ENCODE measurements at regions not wholly inside any gene's neighbourhood (a gene's known extent, or its start where the extent isn't known, plus 50 kb on each side); places are given as distances from the start of the nearest gene placed in this dataset.
A peak's percentile ranks its signal among the peaks of the same experiment; 100 is the strongest.

DNA sequence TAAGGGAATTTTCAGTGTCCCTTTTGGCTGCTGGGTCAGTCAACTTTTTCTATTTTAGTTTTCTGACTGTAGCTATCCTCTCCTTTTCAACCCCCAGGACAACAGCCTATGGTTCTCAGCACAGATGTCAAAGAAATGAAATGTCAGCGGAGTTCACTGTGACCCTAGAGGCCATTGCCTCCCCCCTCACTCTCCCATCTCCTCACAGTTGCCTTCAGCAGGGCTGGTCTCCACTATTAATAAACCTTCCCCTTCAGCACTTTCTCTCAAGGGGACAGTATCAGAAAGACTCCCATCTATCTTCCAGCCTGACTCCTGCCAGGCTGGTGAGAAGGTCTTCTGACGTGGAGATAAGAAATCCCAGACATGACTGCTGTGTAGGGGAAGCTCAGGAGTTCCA, 137.1 kb upstream of the WSCD2 start:
- no peaks in the 10 kb centered on the region for H3K9me3 Mint-ChIP-seq (ENCODE audit: insufficient read depth)
- POLR2A ChIA-PET, result no interaction called here
- no peak overlapping the region for H3K4me3 Mint-ChIP-seq
- H2AFZ ChIP-seq (ENCODE audit: insufficient read depth, low read depth, low read length, poor library complexity, severe bottlenecking), result no peak overlapping the region
- no peaks in the 10 kb centered on the region for H3K36me3 ChIP-seq (replicated peaks in 1 of 2; ENCODE audit: control extremely low read depth in 1 of 2, control insufficient read depth in 1 of 2, extremely low read depth in 1 of 2, insufficient read depth in 2 of 2, low read length in 1 of 2)
- TF ChIP-seq, protein P1, sequence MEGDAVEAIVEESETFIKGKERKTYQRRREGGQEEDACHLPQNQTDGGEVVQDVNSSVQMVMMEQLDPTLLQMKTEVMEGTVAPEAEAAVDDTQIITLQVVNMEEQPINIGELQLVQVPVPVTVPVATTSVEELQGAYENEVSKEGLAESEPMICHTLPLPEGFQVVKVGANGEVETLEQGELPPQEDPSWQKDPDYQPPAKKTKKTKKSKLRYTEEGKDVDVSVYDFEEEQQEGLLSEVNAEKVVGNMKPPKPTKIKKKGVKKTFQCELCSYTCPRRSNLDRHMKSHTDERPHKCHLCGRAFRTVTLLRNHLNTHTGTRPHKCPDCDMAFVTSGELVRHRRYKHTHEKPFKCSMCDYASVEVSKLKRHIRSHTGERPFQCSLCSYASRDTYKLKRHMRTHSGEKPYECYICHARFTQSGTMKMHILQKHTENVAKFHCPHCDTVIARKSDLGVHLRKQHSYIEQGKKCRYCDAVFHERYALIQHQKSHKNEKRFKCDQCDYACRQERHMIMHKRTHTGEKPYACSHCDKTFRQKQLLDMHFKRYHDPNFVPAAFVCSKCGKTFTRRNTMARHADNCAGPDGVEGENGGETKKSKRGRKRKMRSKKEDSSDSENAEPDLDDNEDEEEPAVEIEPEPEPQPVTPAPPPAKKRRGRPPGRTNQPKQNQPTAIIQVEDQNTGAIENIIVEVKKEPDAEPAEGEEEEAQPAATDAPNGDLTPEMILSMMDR (IDR thresholded peaks at IDR 0.05), result no peak
- no peak for TF ChIP-seq EZH2 (IDR thresholded peaks at IDR 0.05; ENCODE audit: borderline replicate concordance, insufficient read depth, low read depth, low read length, poor library complexity, severe bottlenecking)
- H4K20me1 ChIP-seq (ENCODE audit: control insufficient read depth, insufficient read depth, low read length, poor library complexity, severe bottlenecking), result no peaks in the 10 kb centered on the region
- H3K9me3 ChIP-seq (ENCODE audit: control extremely low read depth in 1 of 3, control insufficient read depth in 2 of 3, insufficient read depth in 1 of 3, low read length in 2 of 3), result no peaks in the 10 kb centered on the region
- H3K27me3 ChIP-seq (replicated peaks in 1 of 4; ENCODE audit: control extremely low read depth in 1 of 4, control insufficient read depth in 3 of 4, insufficient read depth in 4 of 4, low read length in 3 of 4), result peaks cover 0 to 3% (median 0%) of the 10 kb centered on the region in 4 experiments
- no peak overlapping the region for H3K4me3 ChIP-seq (ENCODE audit: control extremely low read depth in 1 of 5, extremely low read depth in 1 of 5, insufficient read depth in 1 of 5, low read depth in 2 of 5, low read length in 4 of 5)
- H3K27ac ChIP-seq (ENCODE audit: low read length in 2 of 2), result no peak overlapping the region
- H3K4me1 Mint-ChIP-seq, result no peaks in the 10 kb centered on the region
- H3K27ac Mint-ChIP-seq, result no peak overlapping the region
- no peak for DNase-seq
- ATAC-seq (ENCODE audit: low read depth), result no peak
- H3K27me3 Mint-ChIP-seq, result peaks cover 30% of the 10 kb centered on the region
- CTCF ChIA-PET, result interaction anchor here (3.0 to 4.0 kb wide), 2 partner anchors 10 to 520 kb away, joined by 10 to 20 read pairs; no protein-coding TSS in a partner anchor
- H3K4me1 ChIP-seq (ENCODE audit: control insufficient read depth in 2 of 2, insufficient read depth in 2 of 2, low read length in 2 of 2), result no peaks in the 10 kb centered on the region
- no peak overlapping the region for H3K9ac ChIP-seq (ENCODE audit: low read length)
- H3K4me2 ChIP-seq (replicated peaks; ENCODE audit: low read depth, low read length, poor library complexity, severe bottlenecking), result no peak overlapping the region
- intact Hi-C loops (cut with micrococcal nuclease), result loop anchor here (5.0 kb wide), 2 partner anchors 200 to 960 kb away; no protein-coding TSS in a partner anchor
- 100% methylated on average over 1 of the region's 2 CpGs for WGBS (ENCODE audit: insufficient coverage)
- H3K79me2 ChIP-seq (ENCODE audit: control insufficient read depth, insufficient read depth, low read length), result no peaks in the 10 kb centered on the region

DNA sequence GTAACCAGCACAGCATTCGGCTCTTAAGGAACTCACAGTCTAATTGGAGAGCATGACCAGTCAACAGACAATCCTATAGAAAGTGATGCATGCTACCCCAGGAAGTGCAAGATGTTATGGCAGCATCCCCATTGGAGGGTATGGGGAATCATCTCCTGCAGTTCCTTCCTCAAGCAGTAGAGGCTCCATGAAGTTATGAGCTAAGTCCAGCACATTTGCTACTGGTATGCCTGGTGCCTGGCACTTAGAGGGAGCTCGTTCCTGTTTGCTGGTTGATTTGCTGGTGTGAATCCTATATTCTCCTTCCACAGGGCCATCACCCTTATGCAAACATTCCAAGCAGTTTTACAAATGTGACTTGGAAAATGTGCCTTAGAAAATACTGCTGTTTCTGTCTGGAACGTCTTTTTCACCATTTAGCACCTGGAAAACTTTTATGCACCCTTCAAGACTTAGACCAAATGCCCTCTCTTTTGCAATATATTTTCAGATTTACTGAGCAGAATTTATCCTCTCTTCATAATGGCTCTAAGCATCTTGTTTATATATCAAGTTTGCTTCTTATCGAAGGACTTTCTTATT, 136.1 kb upstream of the WSCD2 start:
- H3K9me3 ChIP-seq (ENCODE audit: control extremely low read depth in 1 of 3, control insufficient read depth in 2 of 3, insufficient read depth in 1 of 3, low read length in 2 of 3), result no peaks in the 10 kb centered on the region
- no peak overlapping the region for H3K4me3 ChIP-seq (ENCODE audit: control extremely low read depth in 1 of 5, extremely low read depth in 1 of 5, insufficient read depth in 1 of 5, low read depth in 2 of 5, low read length in 4 of 5)
- H4K20me1 ChIP-seq (ENCODE audit: control insufficient read depth, insufficient read depth, low read length, poor library complexity, severe bottlenecking), result no peaks in the 10 kb centered on the region
- peaks cover 0 to 3% (median 0%) of the 10 kb centered on the region in 4 experiments for H3K27me3 ChIP-seq (replicated peaks in 1 of 4; ENCODE audit: control extremely low read depth in 1 of 4, control insufficient read depth in 3 of 4, insufficient read depth in 4 of 4, low read length in 3 of 4)
- DNase-seq (peak; percentile 8), ATAC-seq (ENCODE audit: low read depth) (no peak)
- H3K4me3 Mint-ChIP-seq, result no peak overlapping the region
- no peaks in the 10 kb centered on the region for H3K9me3 Mint-ChIP-seq (ENCODE audit: insufficient read depth)
- ChIA-PET CTCF (interaction anchor here (1.0 to 3.0 kb wide), 3 partner anchors 11 to 957 kb away, joined by 3 to 10 read pairs (median 5); no protein-coding TSS in a partner anchor), POLR2A (no interaction called here)
- H3K36me3 ChIP-seq (replicated peaks in 1 of 2; ENCODE audit: control extremely low read depth in 1 of 2, control insufficient read depth in 1 of 2, extremely low read depth in 1 of 2, insufficient read depth in 2 of 2, low read length in 1 of 2), result no peaks in the 10 kb centered on the region
- intact Hi-C loops (cut with micrococcal nuclease), result loop anchor here (5.0 kb wide), 2 partner anchors 199 to 959 kb away; no protein-coding TSS in a partner anchor
- no peaks in the 10 kb centered on the region for H3K79me2 ChIP-seq (ENCODE audit: control insufficient read depth, insufficient read depth, low read length)
- no CpG with 5 or more reads among the region's 4 CpGs for WGBS (ENCODE audit: insufficient coverage)
- H3K27me3 Mint-ChIP-seq, result peaks cover 37% of the 10 kb centered on the region
- H3K27ac ChIP-seq (ENCODE audit: low read length in 2 of 2), result no peak overlapping the region
- no peaks in the 10 kb centered on the region for H3K4me1 Mint-ChIP-seq
- H2AFZ ChIP-seq (ENCODE audit: insufficient read depth, low read depth, low read length, poor library complexity, severe bottlenecking), result no peak overlapping the region
- TF ChIP-seq, protein P1 (IDR thresholded peaks at IDR 0.05), result peak; percentile 26
- TF ChIP-seq EZH2 (IDR thresholded peaks at IDR 0.05; ENCODE audit: borderline replicate concordance, insufficient read depth, low read depth, low read length, poor library complexity, severe bottlenecking), result no peak
- no peak overlapping the region for H3K9ac ChIP-seq (ENCODE audit: low read length)
- H3K4me2 ChIP-seq (replicated peaks; ENCODE audit: low read depth, low read length, poor library complexity, severe bottlenecking), result no peak overlapping the region
- no peaks in the 10 kb centered on the region for H3K4me1 ChIP-seq (ENCODE audit: control insufficient read depth in 2 of 2, insufficient read depth in 2 of 2, low read length in 2 of 2)
- H3K27ac Mint-ChIP-seq, result no peak overlapping the region
